ENCODE measurements at regions not wholly inside any gene's neighbourhood (a gene's known extent, or its start where the extent isn't known, plus 50 kb on each side); places are given as distances from the start of the nearest gene placed in this dataset.

DNA sequence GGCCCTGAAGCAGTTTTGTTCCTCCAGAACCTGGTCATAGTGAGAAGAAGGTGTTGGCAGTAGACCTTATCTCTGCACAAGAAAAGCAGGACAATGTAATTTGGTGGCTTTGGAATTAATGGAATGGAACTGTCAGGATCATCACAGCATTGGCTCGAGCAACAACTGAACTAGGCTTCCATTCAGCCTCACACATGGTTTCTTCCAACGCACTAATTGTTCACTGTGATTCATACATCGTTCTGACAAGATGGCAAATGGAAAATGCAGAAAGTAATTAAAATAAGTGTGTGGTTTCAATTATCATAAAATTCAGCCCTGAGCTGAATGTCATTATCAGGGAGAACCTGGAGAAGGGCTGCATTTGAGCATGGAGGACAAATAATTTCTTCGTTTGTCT is 80.6 kb downstream of the MFSD1 start:
- Histone ChIP-seq H3K4me1 (ENCODE audit: control insufficient read depth, insufficient read depth, low read length) (no peaks in the 10 kb centered on the region), H3K4me2 (ENCODE audit: low read length) (no peak overlapping the region), H3K9me3 (replicated peaks; ENCODE audit: low read length) (no peaks in the 10 kb centered on the region), H3K9ac (ENCODE audit: low read depth, low read length) (no peak overlapping the region), H3K4me3 (ENCODE audit: low read length) (no peak overlapping the region), H3K36me3 (ENCODE audit: insufficient read depth, low read length) (no peaks in the 10 kb centered on the region), H3K27me3 (ENCODE audit: control insufficient read depth, insufficient read depth, low read length) (no peaks in the 10 kb centered on the region)

DNA sequence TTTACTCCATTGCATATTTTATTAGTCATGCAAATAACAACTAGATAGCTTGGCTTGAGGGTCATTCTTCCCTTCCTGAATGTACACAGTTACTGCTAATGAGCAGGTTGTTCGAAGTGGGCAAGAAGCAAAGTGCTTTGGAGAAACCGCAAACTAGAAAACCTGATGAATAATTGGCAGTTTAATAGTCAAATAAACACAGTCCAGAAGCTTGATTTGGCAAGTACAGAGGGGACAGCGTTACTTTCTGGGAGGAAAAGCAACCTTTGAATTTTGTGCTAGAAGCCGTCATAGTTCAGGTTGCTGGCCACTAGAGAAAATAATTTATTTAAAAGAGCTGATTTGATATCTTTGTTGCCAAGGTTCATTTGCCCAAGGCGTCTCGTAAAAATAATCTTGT is 94.9 kb downstream of the MFSD1 start:
- H3K36me3 ChIP-seq (ENCODE audit: insufficient read depth, low read length) = no peaks in the 10 kb centered on the region
- no peak overlapping the region for H3K9ac ChIP-seq (ENCODE audit: low read depth, low read length)
- no peak overlapping the region for H3K4me2 ChIP-seq (ENCODE audit: low read length)
- no peaks in the 10 kb centered on the region for H3K9me3 ChIP-seq (replicated peaks; ENCODE audit: low read length)
- H3K4me3 ChIP-seq (ENCODE audit: low read length) = no peak overlapping the region
- H3K27me3 ChIP-seq (ENCODE audit: control insufficient read depth, insufficient read depth, low read length) = no peaks in the 10 kb centered on the region
- H3K4me1 ChIP-seq (ENCODE audit: control insufficient read depth, insufficient read depth, low read length) = no peaks in the 10 kb centered on the region

DNA sequence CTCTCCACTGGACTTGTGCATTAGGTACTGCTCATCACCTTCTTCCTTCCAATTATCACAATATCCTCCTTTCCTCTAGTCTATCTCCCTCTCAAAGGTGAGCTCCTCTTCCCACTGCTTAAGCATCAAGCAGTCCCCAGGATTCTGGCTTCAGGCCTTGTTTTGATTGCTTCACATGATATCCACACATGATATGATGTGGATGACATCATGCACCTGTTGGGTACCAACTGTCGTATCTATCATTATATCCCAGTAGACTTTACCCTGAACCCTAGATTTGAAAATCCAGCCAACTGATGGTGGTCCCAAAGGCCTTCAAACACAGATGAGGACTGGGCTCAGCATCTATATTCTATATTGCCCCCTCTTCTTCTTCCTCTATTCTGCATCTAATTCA is 104.9 kb downstream of the MFSD1 start:
- no peaks in the 10 kb centered on the region for H3K4me1 ChIP-seq (ENCODE audit: control insufficient read depth, insufficient read depth, low read length)
- H3K9me3 ChIP-seq (replicated peaks; ENCODE audit: low read length) = no peaks in the 10 kb centered on the region
- no peak overlapping the region for H3K4me2 ChIP-seq (ENCODE audit: low read length)

DNA sequence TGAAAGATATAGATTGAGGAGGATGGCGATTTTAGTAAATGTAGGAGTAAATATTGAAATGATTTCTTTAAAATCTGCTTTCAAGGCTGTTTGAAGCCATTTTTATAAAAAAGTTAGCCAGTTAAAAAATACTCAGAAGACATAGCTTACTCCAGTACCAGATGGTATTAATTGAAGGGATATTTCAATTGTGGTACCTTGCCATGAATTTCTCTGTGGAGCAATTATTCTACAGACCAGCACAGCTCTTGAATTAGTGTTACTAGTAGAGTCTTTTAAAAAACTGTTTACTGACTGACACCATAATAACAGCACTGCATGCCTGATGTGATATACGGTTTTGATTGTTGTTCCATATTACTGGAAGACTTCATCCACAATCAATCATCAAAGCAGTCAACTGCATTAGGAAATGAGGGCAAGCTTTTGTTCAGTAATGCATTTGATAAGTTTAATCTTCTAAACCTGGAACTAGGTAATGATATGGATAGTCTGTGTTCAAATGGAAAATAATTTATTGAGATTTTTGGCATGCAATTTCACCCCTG is 106.4 kb downstream of the MFSD1 start:
- Histone ChIP-seq H3K9me3 (replicated peaks; ENCODE audit: low read length) (no peaks in the 10 kb centered on the region), H3K9ac (ENCODE audit: low read depth, low read length) (no peak overlapping the region), H3K4me3 (ENCODE audit: low read length) (no peak overlapping the region), H3K4me1 (ENCODE audit: control insufficient read depth, insufficient read depth, low read length) (no peaks in the 10 kb centered on the region), H3K36me3 (ENCODE audit: insufficient read depth, low read length) (no peaks in the 10 kb centered on the region), H3K27me3 (ENCODE audit: control insufficient read depth, insufficient read depth, low read length) (no peaks in the 10 kb centered on the region), H3K4me2 (ENCODE audit: low read length) (no peak overlapping the region)

More for the DNA sequence above, 104.9 kb downstream of the MFSD1 start:
- Histone ChIP-seq H3K4me3 (ENCODE audit: low read length) (no peak overlapping the region), H3K9ac (ENCODE audit: low read depth, low read length) (no peak overlapping the region), H3K36me3 (ENCODE audit: insufficient read depth, low read length) (no peaks in the 10 kb centered on the region), H3K27me3 (ENCODE audit: control insufficient read depth, insufficient read depth, low read length) (no peaks in the 10 kb centered on the region)

DNA sequence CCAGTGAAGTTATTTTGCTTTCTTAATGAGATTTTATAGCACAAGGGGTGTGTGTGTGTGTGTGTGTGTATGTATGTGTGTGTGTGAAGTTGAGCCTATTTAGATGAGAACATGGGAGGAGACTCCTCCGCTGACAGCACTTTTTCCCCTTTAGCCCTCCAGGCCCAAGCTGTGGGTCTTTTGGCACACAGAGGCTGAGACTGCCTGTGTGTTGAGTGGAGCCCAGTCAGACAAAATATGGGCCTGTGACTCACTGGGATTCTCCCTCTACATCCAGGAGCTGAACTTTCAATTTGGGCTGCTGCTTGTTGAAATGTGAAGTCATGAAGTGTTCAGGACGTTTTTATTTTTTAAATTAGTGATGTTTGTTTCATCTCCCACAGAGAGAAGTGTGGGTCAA is 108.0 kb downstream of the MFSD1 start:
- no peaks in the 10 kb centered on the region for H3K36me3 ChIP-seq (ENCODE audit: insufficient read depth, low read length)
- H3K4me3 ChIP-seq (ENCODE audit: low read length) = no peak overlapping the region
- H3K9ac ChIP-seq (ENCODE audit: low read depth, low read length) = no peak overlapping the region
- no peaks in the 10 kb centered on the region for H3K27me3 ChIP-seq (ENCODE audit: control insufficient read depth, insufficient read depth, low read length)
- H3K4me1 ChIP-seq (ENCODE audit: control insufficient read depth, insufficient read depth, low read length) = no peaks in the 10 kb centered on the region
- no peaks in the 10 kb centered on the region for H3K9me3 ChIP-seq (replicated peaks; ENCODE audit: low read length)
- no peak overlapping the region for H3K4me2 ChIP-seq (ENCODE audit: low read length)

DNA sequence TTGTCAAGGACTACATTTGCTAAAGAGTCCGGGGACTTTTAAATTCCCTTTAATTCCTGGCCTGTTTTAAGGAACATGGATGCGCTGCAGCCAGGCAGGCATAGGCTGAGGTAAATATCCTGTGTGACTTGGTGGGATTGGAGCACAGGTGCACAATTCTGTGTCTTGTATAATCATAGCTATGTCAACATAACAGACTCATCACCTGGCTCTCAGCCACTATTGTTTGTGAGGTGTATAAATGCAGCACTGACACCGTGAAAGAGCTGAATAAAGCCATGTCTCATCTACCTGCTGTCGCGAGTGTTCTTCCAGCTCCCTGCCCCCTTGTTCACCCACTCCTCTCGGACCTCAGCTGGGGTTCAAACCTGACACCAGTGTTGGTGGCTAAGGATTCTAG is 109.7 kb downstream of the MFSD1 start:
- no peak overlapping the region for H3K9ac ChIP-seq (ENCODE audit: low read depth, low read length)
- H3K27me3 ChIP-seq (ENCODE audit: control insufficient read depth, insufficient read depth, low read length) = no peaks in the 10 kb centered on the region
- H3K36me3 ChIP-seq (ENCODE audit: insufficient read depth, low read length) = no peaks in the 10 kb centered on the region
- H3K9me3 ChIP-seq (replicated peaks; ENCODE audit: low read length) = no peaks in the 10 kb centered on the region
- H3K4me2 ChIP-seq (ENCODE audit: low read length) = no peak overlapping the region
- no peak overlapping the region for H3K4me3 ChIP-seq (ENCODE audit: low read length)
- H3K4me1 ChIP-seq (ENCODE audit: control insufficient read depth, insufficient read depth, low read length) = no peaks in the 10 kb centered on the region

DNA sequence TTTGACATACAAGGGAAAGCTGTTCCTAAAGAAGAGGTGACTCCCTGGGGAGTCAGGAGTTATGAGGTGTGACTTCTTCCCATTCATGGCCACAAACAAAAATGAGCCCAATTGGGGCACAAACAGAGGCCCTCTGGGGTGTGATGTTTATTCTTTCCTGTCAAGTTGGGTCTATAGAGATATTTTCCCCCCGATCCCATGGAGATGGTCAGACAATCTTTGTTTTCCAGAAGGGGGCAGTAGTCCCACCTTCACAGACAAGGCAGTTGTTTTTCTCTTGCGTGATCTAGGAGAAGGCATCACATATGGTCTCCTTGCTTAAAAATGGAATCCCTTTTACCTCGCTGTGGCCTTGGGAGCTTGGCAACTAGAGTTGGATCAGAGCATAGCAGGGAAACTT is 110.3 kb downstream of the MFSD1 start:
- H3K4me3 ChIP-seq (ENCODE audit: low read length) = no peak overlapping the region
- no peaks in the 10 kb centered on the region for H3K27me3 ChIP-seq (ENCODE audit: control insufficient read depth, insufficient read depth, low read length)

DNA sequence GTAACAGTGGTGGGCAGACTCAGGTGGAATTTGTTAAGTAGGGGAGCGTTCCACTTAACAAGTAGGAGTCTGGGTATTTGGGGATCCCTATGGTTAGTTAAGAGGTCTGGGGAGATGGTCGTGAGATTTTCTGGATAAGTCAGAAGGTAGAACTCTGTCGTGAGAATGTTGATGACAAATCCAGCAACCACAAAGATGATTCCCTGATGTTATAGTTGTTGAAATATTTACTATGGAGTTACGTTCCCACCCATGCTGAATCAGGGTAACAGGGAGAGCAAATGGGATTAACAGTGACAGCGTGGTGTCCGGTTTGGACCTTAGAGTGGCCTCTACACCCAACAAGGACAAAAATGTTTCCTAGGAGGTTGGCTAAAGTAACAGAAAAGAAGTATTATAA is 110.8 kb downstream of the MFSD1 start:
- H3K9ac ChIP-seq (ENCODE audit: low read depth, low read length) = no peak overlapping the region

More for the DNA sequence above, 110.3 kb downstream of the MFSD1 start:
- no peak overlapping the region for H3K9ac ChIP-seq (ENCODE audit: low read depth, low read length)
- no peaks in the 10 kb centered on the region for H3K36me3 ChIP-seq (ENCODE audit: insufficient read depth, low read length)
- H3K9me3 ChIP-seq (replicated peaks; ENCODE audit: low read length) = no peaks in the 10 kb centered on the region
- H3K4me1 ChIP-seq (ENCODE audit: control insufficient read depth, insufficient read depth, low read length) = no peaks in the 10 kb centered on the region
- no peak overlapping the region for H3K4me2 ChIP-seq (ENCODE audit: low read length)

DNA sequence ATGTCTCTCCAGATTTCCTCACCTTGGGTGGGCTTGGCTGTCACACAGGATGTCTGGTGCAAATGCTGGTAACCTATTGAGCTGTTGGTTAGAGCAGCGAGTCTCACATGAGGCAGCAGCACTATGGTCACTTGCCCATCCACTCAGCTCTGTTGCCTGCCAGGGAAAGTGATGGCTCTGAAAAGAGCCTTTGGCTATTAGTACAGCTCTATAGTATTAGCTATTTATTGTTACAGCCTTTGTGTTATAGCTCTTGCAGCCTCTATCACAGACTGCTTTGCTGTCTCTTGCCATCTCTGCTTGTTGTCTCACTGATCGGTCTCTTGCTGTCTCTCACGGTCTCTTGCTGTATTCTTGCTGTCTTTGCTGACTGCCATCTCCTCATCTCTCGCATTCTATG is 114.3 kb downstream of the MFSD1 start:
- Histone ChIP-seq H3K4me2 (ENCODE audit: low read length) (no peak overlapping the region), H3K9me3 (replicated peaks; ENCODE audit: low read length) (no peaks in the 10 kb centered on the region), H3K4me1 (ENCODE audit: control insufficient read depth, insufficient read depth, low read length) (peaks cover 17% of the 10 kb centered on the region), H3K9ac (ENCODE audit: low read depth, low read length) (no peak overlapping the region), H3K4me3 (ENCODE audit: low read length) (no peak overlapping the region), H3K36me3 (ENCODE audit: insufficient read depth, low read length) (no peaks in the 10 kb centered on the region), H3K27me3 (ENCODE audit: control insufficient read depth, insufficient read depth, low read length) (no peaks in the 10 kb centered on the region)

More for the DNA sequence above, 110.8 kb downstream of the MFSD1 start:
- Histone ChIP-seq H3K9me3 (replicated peaks; ENCODE audit: low read length) (no peaks in the 10 kb centered on the region), H3K4me2 (ENCODE audit: low read length) (no peak overlapping the region), H3K36me3 (ENCODE audit: insufficient read depth, low read length) (no peaks in the 10 kb centered on the region), H3K4me3 (ENCODE audit: low read length) (no peak overlapping the region), H3K27me3 (ENCODE audit: control insufficient read depth, insufficient read depth, low read length) (no peaks in the 10 kb centered on the region), H3K4me1 (ENCODE audit: control insufficient read depth, insufficient read depth, low read length) (peaks cover under 1% of the 10 kb centered on the region)

DNA sequence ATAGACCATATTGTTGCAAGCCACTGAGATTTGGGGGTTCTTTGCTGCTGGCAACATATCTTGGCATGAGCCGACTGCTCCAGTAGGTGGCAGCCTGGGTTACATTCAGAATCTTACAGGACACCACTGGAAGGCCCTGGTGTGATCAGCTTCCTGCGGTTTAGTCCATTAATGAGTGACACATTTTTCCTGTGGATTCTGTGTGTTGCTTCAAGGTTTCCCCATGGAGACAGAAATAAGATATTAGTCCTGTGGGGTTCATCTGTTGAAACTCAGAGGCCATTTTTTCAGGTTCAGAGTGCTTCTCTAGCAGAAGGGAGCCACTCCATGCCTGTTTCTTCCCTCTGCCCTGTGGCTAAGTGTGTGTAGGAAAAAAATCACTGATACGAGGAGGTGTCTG is 116.2 kb downstream of the MFSD1 start:
- Histone ChIP-seq H3K9ac (ENCODE audit: low read depth, low read length) (peak overlapping the region; percentile 23), H3K4me1 (ENCODE audit: control insufficient read depth, insufficient read depth, low read length) (peaks cover 17% of the 10 kb centered on the region), H3K4me3 (ENCODE audit: low read length) (no peak overlapping the region), H3K36me3 (ENCODE audit: insufficient read depth, low read length) (no peaks in the 10 kb centered on the region), H3K9me3 (replicated peaks; ENCODE audit: low read length) (no peaks in the 10 kb centered on the region), H3K27me3 (ENCODE audit: control insufficient read depth, insufficient read depth, low read length) (no peaks in the 10 kb centered on the region), H3K4me2 (ENCODE audit: low read length) (no peak overlapping the region)

DNA sequence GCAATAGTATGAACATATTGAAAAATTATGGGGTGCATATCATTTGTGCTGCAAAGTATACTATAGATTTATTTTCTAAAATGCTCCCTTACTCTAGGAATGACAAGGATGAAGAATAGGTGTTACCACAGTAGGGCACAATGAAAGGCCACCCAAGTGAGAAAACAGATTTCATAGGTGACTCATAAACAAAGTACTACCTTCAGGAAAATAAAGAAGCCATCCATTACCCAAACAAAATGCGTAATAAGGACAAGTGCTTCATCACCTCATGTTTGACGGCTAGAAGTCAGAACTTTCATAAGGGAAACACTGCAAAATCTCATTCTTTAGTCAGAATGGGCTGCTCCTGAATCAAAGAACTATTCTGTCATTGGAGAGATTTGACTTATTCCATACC is 116.6 kb downstream of the MFSD1 start:
- Histone ChIP-seq H3K9me3 (replicated peaks; ENCODE audit: low read length) (no peaks in the 10 kb centered on the region), H3K9ac (ENCODE audit: low read depth, low read length) (peak overlapping the region; percentile 23), H3K4me2 (ENCODE audit: low read length) (no peak overlapping the region), H3K4me1 (ENCODE audit: control insufficient read depth, insufficient read depth, low read length) (peaks cover 17% of the 10 kb centered on the region), H3K36me3 (ENCODE audit: insufficient read depth, low read length) (no peaks in the 10 kb centered on the region), H3K4me3 (ENCODE audit: low read length) (no peak overlapping the region), H3K27me3 (ENCODE audit: control insufficient read depth, insufficient read depth, low read length) (no peaks in the 10 kb centered on the region)

DNA sequence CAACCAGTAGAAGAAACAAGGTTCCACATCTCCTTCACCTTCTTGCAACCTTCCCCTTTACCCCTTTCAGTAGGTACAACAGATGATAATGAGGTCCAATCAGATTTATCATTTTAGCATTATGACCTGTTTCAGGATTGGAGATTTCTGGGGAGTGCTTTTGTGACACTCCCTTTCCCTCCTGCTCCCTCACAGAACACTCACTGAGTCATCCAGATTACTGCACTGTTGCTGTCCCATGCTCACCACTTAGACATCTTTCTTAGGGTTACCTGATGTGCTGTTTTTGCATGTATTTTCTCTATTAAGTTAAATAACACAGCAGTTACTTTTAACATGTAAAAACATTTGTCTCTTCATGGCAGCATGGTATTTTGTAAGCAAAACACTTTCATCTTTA is 118.5 kb downstream of the MFSD1 start:
- Histone ChIP-seq H3K9me3 (replicated peaks; ENCODE audit: low read length) (no peaks in the 10 kb centered on the region), H3K4me1 (ENCODE audit: control insufficient read depth, insufficient read depth, low read length) (peaks cover 17% of the 10 kb centered on the region), H3K27me3 (ENCODE audit: control insufficient read depth, insufficient read depth, low read length) (no peaks in the 10 kb centered on the region), H3K4me3 (ENCODE audit: low read length) (no peak overlapping the region), H3K36me3 (ENCODE audit: insufficient read depth, low read length) (no peaks in the 10 kb centered on the region), H3K4me2 (ENCODE audit: low read length) (no peak overlapping the region), H3K9ac (ENCODE audit: low read depth, low read length) (no peak overlapping the region)
